ENCODE measurements at regions not wholly inside any gene's neighbourhood (a gene's known extent, or its start where the extent isn't known, plus 50 kb on each side); places are given as distances from the start of the nearest gene placed in this dataset.

DNA sequence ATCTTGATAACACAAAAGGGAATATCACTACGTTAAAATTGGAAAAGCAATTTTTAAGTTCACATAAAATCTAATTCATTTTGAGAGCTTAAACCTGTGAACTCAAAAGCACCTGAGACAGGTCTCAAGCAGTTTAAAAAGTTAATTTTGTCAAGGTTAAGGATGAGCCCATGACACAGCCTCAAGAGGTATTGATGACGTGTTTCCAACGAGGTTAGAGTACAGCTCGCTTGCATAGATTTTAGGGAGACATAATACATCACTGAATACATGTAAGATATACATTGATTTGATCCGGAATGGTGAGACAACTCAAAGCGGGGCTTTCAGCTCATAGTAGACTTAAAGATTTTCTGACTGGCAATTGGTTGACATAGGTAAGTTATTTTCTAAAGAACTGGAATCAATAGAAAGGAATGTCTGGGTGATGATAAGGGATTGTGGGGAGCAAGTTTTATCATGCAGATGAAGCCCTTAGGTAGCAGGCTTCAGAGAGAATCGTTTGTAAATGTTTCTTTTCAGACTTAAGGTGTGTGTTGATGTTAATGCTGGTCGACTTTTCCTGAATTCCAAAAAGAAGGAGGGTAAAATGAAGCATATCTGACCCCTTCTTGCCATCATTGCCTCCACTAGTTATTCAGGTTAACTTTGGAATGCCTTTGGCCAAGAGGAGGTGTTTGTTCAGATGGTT, 2890.6 kb downstream of the PCDH9 start:
- CTCF ChIA-PET: no interaction called here
- POLR2A ChIA-PET: no interaction called here

DNA sequence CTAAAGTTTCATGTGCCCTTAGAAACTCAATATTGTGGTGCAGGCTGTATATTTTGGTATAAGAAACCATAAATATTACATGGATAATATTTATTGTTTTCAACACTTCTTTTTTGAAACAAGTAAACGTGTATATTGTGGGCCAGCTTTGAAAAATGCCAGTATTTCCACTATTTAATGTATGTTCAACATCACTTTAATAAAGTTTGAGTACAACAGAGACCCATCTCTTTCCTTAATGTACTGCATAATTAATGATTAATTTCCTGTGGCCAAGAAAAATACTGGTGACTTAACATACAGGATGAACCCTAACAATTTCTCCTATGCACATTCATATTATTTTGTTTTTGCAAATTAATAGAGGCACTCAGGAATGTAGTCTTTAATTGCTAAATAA, 2891.5 kb downstream of the PCDH9 start:
- ChIA-PET CTCF (no interaction called here), POLR2A (no interaction called here)

DNA sequence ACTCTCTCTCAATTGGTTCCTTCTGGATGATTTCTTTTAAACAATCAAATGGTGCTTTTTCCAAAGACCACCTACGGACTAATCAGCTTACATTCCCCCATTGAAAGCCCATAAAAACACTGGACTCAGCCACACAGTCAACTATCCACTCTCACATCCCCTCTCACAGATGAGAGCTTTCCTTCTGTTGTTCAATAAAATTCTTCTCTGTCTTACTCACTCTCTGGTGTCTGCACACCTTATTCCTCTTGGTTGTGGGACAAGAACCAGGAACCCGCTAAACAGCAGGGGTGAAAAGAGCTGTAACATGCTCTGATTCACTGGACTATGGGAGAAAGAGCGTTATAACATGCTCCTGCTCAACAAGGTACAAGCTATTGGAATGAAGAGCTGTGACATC, 2896.2 kb downstream of the PCDH9 start:
- CTCF ChIA-PET: no interaction called here

DNA sequence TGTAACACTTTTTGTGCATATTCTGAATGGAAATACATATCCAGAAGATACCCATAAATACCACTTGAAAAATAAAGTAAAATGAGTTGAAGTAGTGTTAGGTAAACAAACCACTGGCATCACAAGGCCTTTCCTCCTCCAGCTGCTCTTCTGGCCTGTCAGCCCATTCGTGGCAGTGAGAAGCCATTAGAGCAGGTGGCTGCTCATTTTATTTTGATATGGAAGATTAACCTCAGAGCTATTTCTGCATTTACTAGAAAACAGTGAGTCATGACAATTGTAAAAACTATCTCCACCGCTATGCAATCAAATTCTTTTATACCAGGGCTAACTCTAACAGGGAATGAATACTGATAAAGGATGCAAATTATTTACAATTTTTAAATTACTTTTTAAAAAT, 2898.1 kb downstream of the PCDH9 start:
- ChIA-PET CTCF (no interaction called here), POLR2A (no interaction called here)

More for the DNA sequence above, 2896.2 kb downstream of the PCDH9 start:
- POLR2A ChIA-PET: no interaction called here

DNA sequence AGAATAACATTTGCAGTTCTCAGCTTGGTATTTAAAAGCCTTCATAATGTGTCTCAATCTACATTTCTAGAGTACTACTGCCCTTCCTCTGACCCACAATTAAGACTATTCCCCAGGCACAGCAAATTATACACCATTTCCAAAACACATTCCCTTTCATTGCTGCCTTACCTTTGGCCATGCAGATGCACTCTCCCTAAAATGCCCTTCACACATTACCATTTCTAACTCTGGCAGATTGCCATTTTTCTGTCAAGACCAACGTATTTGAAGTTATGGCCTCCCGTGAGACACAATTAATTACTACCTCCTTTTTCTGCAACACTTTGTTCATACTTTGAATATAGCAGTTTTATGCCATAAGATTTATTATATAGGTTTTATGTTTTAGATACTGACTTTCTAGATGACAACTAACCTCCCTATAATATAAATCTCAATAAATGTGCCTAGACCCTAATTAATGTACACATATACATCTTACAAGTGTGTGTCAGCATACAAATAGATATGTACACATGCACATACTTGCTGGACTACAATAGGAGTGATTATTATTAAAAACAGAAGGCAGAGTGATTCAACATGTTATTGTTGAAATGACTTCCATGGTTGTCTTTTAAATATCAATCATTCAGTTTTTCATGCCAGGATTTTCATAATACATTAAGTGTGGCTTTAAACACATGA, 2902.5 kb downstream of the PCDH9 start:
- POLR2A ChIA-PET: no interaction called here
- CTCF ChIA-PET: no interaction called here

DNA sequence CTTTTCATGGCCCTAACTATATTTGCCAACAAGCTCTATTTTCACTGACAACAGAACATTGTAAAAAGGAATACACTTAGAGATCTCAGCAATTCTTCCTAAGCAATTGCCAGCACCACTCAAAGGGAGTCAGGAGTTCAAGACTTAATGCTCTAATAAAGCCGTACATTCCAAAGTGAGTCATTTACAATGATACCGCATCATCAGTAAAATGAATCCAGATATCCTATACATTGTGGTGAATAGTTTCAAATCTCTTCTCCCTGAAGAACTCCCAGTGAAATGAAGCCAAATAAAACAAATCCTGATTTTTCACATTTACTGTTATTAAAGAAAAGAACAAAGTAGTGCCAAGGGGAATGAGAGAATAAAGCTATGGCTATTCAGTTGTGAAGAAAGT, 2898.7 kb upstream of the PCDH20 start:
- ChIA-PET CTCF (no interaction called here), POLR2A (no interaction called here)

DNA sequence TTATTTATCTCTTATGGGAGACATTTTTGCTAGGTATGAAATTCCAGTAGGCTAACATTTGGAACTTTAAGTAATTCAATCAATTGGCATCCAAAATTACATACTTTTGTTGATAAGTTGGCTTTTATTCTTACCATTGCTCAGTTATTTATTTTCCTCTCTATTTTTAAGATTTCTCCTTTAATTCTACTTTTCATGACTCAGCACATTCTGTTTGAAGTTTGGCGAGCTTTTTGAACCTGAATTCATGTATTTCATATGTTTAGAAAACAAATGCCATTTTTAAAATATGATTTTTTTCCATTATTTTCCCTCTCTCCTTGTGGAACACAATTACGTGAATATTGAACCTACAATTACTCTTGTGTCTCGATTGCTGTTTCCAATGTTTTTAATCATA, 2896.3 kb upstream of the PCDH20 start:
- ChIA-PET CTCF (no interaction called here), POLR2A (no interaction called here)

DNA sequence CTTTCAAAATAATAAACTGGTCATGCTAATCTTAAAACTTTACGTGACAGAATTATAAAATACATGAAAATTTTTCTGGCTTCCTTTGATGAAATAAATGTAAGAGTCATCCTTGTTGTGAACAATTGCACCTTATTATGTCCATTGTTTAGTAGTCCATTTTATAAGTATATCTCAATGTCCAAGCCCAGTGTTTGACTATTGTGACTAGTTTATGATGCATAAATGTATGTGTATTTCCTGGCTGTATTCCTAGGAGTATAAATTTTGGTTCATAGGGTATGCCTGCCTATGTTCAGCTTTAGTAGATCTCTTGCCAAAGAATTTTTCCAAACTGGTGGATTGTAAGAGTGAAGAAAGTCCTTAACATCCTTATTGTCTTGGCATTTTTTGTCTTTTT, 2895.5 kb upstream of the PCDH20 start:
- CTCF ChIA-PET: no interaction called here
- POLR2A ChIA-PET: no interaction called here

DNA sequence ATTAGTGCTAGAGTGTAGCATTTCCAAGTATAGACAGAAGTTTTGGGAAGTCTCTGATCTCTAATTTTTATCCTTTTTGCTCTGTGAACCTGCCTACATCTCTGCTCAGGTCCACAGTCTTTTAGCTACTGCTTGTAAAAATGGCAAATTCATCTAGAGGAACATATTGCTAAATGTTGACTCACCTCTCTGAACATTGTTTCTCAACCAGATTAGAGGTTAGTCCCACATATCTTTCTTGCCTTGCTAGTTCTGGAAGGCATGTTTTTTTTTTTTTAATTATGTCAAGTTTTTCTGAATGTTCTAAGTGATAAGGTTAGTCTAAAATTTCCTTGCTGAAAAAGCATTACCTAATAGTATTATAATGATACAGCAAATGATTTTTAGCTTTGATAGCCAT, 2889.6 kb upstream of the PCDH20 start:
- POLR2A ChIA-PET: no interaction called here
- CTCF ChIA-PET: no interaction called here

DNA sequence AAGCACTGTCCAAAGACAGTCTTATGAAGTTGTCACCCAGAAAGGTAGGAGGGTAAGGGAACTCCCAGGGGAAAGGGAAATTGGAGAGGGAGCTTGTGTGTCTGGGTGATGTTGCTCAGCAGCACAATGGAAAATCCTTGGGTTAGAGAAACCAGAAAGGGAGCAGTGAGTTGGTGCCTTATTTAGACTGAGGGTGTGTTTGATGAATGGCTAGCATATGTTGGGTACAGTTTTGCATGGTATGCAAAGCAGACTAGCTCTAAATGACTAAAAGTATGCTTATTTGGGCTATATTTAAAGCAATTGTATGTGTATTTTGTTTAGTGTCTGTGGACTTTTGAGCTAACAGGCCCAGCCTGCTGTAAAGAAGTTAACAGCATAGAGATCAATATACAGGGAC, 2884.6 kb upstream of the PCDH20 start:
- CTCF ChIA-PET: no interaction called here
- POLR2A ChIA-PET: no interaction called here

DNA sequence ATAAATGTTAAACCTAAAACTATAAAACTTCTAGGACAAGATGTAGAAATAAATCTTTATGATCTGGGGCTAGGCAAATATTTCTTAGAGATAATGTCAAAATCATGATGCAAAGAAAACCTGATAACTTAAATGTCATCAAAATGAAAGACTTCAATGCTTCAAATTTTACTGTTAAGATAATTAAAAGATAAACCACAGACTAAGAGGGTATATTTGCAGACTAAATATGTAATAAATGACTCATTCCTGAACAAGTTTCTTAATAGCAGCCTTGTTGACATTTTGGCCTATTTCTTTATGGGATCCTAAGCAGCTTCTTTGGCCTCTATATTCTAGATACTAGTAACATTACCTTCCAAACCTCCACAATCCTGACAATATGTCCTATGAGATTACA, 2878.3 kb upstream of the PCDH20 start:
- CTCF ChIA-PET: no interaction called here
- POLR2A ChIA-PET: no interaction called here

DNA sequence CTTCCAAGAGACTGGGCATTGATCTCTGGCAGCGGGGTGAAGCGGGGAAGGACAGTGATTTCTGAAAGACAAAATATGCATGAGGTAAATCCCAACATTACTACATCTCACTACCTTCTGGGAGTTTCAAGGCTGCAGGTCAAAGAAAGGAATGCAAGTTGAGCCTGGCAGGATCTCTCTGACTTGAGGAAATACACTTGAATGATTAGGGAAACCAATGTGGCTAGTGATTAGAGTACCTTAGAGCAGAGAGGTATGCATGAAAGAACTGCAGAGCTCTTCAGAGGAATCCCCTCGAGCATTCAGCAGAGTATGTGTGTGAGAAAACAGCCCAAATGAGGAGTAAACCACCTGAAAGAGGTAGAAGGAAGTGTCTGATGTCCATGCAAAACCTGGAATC, 2874.1 kb upstream of the PCDH20 start:
- CTCF ChIA-PET: no interaction called here

DNA sequence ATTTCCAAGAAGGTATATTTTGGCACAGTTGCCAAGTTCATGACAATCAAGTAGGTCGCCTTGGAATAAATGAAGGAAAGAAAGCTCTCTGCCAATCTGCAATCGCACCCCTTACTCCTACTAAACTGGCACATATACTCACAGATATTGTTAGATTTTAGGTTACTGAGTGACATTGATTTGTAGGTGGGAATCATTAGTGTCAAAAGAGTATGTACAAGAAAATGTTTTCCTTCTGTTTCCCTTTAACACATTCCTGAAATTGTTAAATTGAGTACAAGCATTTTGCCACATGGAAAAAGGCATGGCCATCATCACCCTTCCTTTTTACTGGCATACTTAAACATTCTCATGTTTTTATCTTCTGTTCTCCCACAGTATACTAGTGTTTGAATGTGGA, 2868.3 kb upstream of the PCDH20 start:
- ChIA-PET CTCF (no interaction called here), POLR2A (no interaction called here)

More for the DNA sequence above, 2874.1 kb upstream of the PCDH20 start:
- POLR2A ChIA-PET: no interaction called here

DNA sequence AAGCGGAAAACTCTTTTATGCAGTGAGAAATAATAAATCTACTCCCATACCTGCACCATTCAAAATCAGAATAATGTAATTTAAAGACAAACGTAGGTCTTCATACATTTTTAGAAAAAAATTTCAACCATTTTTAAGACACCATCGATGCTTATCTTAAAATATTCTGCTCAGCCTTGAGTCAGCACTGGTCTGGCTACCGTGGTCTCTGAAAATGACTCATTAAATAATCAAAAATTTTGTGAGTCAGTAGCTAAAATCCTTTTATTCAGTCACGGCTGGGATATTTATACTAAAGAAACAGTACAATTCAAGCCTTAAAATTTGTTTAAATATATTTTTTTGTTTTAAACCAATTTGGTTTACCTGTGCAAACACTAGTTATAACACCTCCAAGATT, 2862.8 kb upstream of the PCDH20 start:
- ChIA-PET CTCF (no interaction called here), POLR2A (no interaction called here)

DNA sequence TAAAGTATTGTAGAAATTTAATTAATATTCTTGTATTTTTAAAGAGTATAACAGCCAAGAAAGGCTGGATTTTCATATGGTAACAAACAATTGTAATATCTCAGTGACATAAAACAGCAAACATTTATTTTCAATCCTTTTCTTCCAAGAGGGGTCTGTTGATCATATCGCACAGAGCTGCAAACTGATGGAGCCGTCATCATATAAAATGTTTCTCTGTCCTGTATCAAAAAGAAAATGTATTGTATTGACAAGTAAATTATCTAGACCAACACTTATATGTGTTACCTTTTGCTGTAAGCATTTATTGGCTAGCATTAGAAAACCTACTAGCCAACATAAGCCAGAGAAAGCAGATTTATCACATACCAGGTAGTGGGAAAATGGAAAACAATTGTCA, 2861.4 kb upstream of the PCDH20 start:
- CTCF ChIA-PET: no interaction called here
- POLR2A ChIA-PET: no interaction called here

DNA sequence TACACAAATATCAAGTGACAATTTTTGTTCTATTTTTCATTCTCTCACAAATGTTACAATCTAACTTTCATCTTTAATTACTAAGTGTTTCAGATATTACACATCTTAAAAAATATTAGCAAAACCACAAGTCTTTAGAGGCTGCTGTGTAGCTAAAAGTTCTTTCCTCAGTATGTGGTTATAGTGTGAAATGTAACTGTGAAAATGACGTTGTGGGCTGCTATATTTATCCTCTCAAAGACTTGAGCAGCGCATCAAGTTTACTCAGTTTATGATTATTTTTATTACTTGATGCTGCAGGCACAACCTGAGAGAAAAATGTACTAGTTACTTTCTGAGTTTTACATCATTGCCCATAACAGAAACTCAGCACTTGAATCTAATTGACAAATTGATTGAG, 2860.6 kb upstream of the PCDH20 start:
- ChIA-PET POLR2A (no interaction called here), CTCF (no interaction called here)

DNA sequence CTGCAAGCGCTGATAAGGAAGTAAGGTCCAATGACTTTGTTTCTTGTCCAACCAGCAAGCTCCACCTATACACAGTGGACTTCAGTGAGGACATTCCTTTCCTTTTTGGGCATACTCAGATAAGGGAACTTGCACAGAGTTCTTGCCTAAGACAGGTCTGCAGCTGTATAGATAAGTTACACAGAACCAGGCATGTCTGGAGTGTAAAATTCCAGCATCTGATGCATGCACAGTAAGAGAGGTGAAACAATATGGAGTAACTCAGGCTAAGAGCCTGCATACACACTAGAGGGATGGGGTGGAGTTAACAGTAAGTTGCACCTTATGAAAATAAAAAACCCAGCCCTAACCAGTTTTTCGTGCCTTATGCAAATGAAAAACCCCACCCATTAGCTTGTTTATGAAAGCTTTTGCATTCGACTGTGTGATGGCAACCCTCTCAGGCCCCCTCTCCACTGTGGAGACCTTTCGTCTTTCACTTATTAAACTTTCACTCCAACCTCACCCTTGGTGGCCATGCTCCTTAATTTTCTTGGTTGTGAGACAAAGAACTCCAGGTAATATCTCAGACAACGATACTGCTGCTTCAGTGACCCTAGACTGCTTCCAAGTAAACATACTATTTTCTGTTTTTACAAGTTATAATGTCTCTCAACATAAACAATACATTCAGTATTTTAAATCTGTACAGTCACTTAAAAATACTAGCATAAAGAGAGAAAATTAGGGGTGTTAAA, 2859.0 kb upstream of the PCDH20 start:
- ChIA-PET POLR2A (no interaction called here), CTCF (no interaction called here)

DNA sequence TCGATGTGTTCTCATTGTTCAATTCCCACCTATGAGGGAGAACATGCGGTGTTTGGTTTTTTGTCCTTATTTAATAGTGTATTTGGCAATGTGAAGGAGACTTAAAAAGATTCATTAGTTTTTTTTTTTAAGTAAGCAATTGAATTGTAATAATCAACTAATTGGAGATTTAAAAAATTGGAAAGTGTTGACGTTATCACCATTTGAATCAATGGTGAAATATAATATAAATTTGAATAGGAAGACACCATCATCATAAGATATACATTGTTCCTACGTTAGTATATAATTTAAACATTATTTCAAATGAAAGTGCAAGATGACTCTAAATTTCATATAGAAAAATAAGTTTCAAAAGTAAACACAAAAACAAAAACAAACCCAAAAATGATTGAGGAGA, 2858.1 kb upstream of the PCDH20 start:
- CTCF ChIA-PET: no interaction called here
- POLR2A ChIA-PET: no interaction called here

DNA sequence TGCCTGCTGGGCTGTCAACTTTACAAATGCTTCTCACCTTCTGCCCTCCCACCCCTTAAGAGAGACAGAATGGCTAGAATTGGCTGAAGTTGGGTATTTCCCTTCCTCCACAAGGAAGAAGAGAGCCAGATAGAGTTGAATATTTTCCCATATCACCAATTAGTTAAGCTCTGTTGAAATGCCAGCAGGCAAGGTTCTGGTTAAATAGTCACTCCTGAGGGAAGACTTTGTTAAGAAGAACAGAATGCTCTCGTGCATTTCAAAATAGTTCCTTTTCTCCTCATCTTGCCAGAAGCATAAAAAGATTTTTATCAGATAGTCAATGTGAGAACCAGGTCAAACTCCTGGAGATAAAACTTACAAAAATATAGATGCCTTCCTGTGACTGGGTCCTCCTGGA, 2857.0 kb upstream of the PCDH20 start:
- POLR2A ChIA-PET: no interaction called here
- CTCF ChIA-PET: no interaction called here

DNA sequence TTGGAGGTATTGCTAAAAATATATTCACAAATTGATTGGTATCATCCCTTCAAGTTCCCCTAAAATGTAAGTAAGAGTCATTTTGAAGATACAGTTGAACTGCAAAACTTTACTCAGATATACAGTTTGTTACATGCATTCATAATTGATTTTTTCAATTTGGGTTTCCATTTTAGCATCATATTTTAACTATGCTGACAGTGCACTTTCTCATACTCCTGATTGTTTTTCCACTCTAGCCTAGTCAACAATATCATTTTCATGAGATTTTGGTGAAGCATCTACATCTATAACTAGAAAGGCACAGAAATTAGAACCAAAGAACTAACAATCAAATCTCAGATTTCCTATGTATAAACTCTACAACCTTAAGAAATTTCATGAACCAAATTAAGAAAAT, 2850.4 kb upstream of the PCDH20 start:
- POLR2A ChIA-PET: no interaction called here
- CTCF ChIA-PET: no interaction called here

DNA sequence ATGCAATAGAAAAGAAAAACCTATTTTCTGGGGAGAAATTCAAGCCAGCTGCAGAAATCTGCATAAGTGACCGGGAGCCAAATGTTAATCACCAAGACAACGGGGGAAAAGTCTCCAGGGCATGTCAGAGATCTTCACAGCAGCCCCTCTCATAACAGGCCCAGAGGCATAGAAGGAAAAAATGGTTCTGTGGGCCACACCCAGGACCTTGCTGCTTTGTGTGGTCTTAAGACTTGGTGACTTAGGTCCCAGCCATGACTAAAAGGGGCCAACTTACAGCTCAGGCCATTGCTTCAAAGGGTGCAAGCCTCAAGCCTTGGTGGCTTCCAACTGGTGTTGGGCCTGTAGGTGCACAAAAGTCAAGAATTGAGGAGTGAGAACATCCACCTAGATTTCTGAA, 2847.6 kb upstream of the PCDH20 start:
- CTCF ChIA-PET: no interaction called here
- POLR2A ChIA-PET: no interaction called here

DNA sequence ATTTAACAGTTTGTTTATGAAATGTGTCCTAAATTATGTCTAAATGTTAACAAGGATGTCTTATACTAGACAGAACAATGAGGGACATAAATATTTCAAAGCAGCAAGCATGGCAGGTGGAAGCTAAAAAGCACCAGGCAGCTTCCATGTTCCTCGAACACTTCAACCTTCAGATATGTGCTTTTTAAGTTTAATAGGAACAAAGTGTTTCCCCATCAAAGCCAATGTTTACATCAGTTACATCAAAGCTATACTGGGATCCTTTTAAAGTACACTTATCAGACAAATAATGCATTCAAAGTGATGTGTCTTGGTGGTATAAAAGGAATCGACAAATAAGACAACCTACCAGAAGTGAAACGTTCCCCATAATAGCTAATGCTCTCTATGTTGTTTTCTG, 2841.1 kb upstream of the PCDH20 start:
- CTCF ChIA-PET: no interaction called here

More for the DNA sequence above, 2841.1 kb upstream of the PCDH20 start:
- POLR2A ChIA-PET: no interaction called here

Measured in activated CD8-positive, alpha-beta memory T cell treated with anti-CD3 and anti-CD28 coated beads for 36 hours (primary cell).